ENCODE measurements at regions not wholly inside any gene's neighbourhood (a gene's known extent, or its start where the extent isn't known, plus 50 kb on each side); places are given as distances from the start of the nearest gene placed in this dataset.

- no peak for TF ChIP-seq CTCF (IDR thresholded peaks at IDR 0.05)
- no peak for TF ChIP-seq ZFX (IDR thresholded peaks at IDR 0.05; ENCODE audit: borderline replicate concordance)
These were observed 212.7 kb upstream of the KCND2 start for GRCh38 chr7:120060281-120060680.

Data from 22Rv1 (cell line).